ENCODE measurements at regions not wholly inside any gene's neighbourhood (a gene's known extent, or its start where the extent isn't known, plus 50 kb on each side); places are given as distances from the start of the nearest gene placed in this dataset.

DNA sequence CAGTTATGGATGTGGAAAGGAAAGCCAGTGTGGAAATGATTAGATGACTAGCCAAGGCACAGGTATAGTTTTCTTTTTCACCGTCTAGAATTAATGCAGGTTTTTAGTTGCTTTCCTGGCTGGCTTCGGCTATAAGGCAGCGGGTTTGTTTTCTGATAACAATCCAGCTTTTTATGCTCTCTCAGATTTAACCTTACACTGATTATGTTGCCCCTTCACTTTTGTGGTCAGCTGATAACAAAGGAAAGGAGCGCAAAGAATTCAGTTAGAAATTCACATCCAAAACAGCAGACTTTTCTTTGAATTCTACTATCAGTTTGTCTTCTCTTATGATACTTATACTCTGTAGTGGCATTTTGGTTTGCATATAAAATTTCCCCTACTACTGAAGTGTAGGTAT is 94.2 kb upstream of the CENPE start:
- TF ChIP-seq SP1 (IDR thresholded peaks at IDR 0.05) (no peak), NFRKB (IDR thresholded peaks at IDR 0.05) (no peak), SUZ12 (IDR thresholded peaks at IDR 0.05) (no peak), BHLHE40 (IDR thresholded peaks at IDR 0.05; ENCODE audit: borderline replicate concordance) (no peak), ZNF384 (IDR thresholded peaks at IDR 0.05) (no peak), FOXM1 (IDR thresholded peaks at IDR 0.05; ENCODE audit: borderline replicate concordance) (no peak), ARNT (IDR thresholded peaks at IDR 0.05) (no peak)

Data from HEK293T (cell line).